PC-9 (cell line): ENCODE measurements at regions not wholly inside any gene's neighbourhood (a gene's known extent, or its start where the extent isn't known, plus 50 kb on each side); places are given as distances from the start of the nearest gene placed in this dataset.

Experiments used
- EZH2 ChIP-seq: fragments of 200-600 bp; sonication (generic); IDR thresholded peaks from 2 replicates; pipeline ENCODE4 v1.8.0; 2017; ENCODE audit warnings: antibody characterized with exemption, low read depth
- TF ChIP-seq, protein P1 (sequence below): fragments of 200-600 bp; sonication (generic); conservative IDR thresholded peaks from 2 replicates; pipeline ENCODE4 v1.6.1; 2017; ENCODE audit warnings: mixed run types, antibody characterized with exemption, mild to moderate bottlenecking, moderate library complexity

GRCh38 chr16:26521626-26522025 is 545.1 kb upstream of the C16orf82 start:
- TF ChIP-seq EZH2: no peak
- TF ChIP-seq, protein P1, sequence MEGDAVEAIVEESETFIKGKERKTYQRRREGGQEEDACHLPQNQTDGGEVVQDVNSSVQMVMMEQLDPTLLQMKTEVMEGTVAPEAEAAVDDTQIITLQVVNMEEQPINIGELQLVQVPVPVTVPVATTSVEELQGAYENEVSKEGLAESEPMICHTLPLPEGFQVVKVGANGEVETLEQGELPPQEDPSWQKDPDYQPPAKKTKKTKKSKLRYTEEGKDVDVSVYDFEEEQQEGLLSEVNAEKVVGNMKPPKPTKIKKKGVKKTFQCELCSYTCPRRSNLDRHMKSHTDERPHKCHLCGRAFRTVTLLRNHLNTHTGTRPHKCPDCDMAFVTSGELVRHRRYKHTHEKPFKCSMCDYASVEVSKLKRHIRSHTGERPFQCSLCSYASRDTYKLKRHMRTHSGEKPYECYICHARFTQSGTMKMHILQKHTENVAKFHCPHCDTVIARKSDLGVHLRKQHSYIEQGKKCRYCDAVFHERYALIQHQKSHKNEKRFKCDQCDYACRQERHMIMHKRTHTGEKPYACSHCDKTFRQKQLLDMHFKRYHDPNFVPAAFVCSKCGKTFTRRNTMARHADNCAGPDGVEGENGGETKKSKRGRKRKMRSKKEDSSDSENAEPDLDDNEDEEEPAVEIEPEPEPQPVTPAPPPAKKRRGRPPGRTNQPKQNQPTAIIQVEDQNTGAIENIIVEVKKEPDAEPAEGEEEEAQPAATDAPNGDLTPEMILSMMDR: no peak
